Endothelial cell of umbilical vein (primary cell): ENCODE measurements at regions not wholly inside any gene's neighbourhood (a gene's known extent, or its start where the extent isn't known, plus 50 kb on each side); places are given as distances from the start of the nearest gene placed in this dataset.

Source experiments
- EZH2 ChIP-seq: IDR thresholded peaks from 2 replicates; pipeline ENCODE4 v1.6.1; 2012; ENCODE audit warnings: borderline replicate concordance, low read depth, mild to moderate bottlenecking, moderate library complexity, low read length, inconsistent platforms; ENCODE audit not compliant: severe bottlenecking
- FOS ChIP-seq: IDR thresholded peaks from 2 replicates; pipeline ENCODE4 v1.6.1; 2011; ENCODE audit warnings: mild to moderate bottlenecking, low read length, moderate library complexity, borderline replicate concordance; ENCODE audit not compliant: insufficient read depth
- GATA2 ChIP-seq: IDR thresholded peaks from 2 replicates; pipeline ENCODE4 v1.7.0; 2011; ENCODE audit warnings: low read depth, mild to moderate bottlenecking, moderate library complexity, mixed read lengths, low read length; ENCODE audit not compliant: insufficient read length, insufficient read depth
- JUN ChIP-seq: IDR thresholded peaks from 2 replicates; pipeline ENCODE4 v1.6.1; 2011; ENCODE audit warnings: borderline replicate concordance, low read depth; ENCODE audit not compliant: insufficient read length, insufficient read depth
- MYC ChIP-seq: IDR thresholded peaks from one replicate; pipeline ENCODE4 v1.6.1; 2011; ENCODE audit warnings: mild to moderate bottlenecking, low read depth, low read length
- POLR2A ChIP-seq: IDR thresholded peaks from 2 replicates; pipeline ENCODE4 v1.6.1; 2012; ENCODE audit warnings: low read depth, mild to moderate bottlenecking, control low read depth, low read length
- POLR2AphosphoS5 ChIP-seq: IDR thresholded peaks from 2 replicates; pipeline ENCODE4 v1.6.1; 2012; ENCODE audit warnings: low read depth, mild to moderate bottlenecking, control low read depth, low read length, moderate library complexity; ENCODE audit not compliant: insufficient read depth
- TF ChIP-seq, protein P1 (sequence below), 2 donors: IDR thresholded peaks; 1 replicate in 1 of 2; 2 replicates in 1 of 2; pipeline ENCODE4 v1.5.1; 2011; ENCODE audit warnings: low read length in 2 of 2, mild to moderate bottlenecking in 2 of 2, moderate library complexity in 2 of 2, control low read depth in 1 of 2, inconsistent platforms in 1 of 2, low read depth in 1 of 2; ENCODE audit not compliant: insufficient read depth in 1 of 2; ENCODE audit errors: extremely low read depth in 1 of 2
- TF ChIP-seq, protein P2 (sequence below): IDR thresholded peaks from 2 replicates; pipeline ENCODE4 v1.6.1; 2011; ENCODE audit not compliant: insufficient read depth, insufficient read length

DNA sequence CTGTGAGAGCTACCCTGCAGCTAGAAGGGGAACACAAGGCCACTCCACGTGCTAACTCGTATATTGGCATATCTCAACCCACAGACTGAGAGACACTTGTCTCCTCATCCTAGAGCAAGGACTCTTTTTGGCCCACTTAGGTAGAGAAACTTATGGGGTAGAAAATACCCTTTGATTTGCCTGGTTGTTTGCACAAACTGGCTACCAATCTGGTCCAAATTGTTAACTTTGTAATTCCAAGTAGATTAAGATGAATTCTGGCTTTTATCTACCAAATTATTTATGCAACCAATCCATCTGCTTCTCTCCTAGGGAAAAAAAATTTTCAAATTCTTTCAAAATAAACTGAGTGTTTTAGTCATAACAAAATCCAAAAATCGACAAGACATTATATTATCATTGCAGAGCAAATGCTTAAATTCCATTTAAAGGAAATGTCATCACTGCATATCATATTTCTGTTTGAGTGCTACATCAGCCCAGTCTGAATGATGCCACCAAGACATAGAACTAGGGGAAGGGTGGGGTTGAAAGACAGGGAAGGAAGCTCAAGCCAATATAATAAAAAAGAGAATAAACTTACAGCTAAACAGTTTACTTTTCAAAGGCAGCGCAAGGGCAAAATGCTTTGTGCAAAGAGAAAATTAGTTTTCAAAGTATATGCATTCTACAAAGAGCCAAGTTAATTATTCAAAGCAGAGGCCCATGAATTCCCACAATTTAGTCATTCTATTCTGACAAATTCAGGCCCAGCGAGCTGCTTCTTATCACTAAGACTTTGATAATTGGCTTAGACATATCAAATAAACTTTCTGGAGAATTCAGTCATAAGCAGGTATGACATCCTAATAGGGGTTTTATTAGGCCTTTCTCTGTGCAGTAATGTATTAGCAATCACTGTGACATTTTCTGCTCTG lies 198.0 kb downstream of the CAAP1 start:
- TF ChIP-seq EZH2: no peak
- no peak for TF ChIP-seq POLR2A
- TF ChIP-seq, protein P1, sequence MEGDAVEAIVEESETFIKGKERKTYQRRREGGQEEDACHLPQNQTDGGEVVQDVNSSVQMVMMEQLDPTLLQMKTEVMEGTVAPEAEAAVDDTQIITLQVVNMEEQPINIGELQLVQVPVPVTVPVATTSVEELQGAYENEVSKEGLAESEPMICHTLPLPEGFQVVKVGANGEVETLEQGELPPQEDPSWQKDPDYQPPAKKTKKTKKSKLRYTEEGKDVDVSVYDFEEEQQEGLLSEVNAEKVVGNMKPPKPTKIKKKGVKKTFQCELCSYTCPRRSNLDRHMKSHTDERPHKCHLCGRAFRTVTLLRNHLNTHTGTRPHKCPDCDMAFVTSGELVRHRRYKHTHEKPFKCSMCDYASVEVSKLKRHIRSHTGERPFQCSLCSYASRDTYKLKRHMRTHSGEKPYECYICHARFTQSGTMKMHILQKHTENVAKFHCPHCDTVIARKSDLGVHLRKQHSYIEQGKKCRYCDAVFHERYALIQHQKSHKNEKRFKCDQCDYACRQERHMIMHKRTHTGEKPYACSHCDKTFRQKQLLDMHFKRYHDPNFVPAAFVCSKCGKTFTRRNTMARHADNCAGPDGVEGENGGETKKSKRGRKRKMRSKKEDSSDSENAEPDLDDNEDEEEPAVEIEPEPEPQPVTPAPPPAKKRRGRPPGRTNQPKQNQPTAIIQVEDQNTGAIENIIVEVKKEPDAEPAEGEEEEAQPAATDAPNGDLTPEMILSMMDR (IDR thresholded peaks at IDR 0.05; ENCODE audit: extremely low read depth in 1 of 2, insufficient read depth in 1 of 2, low read depth in 1 of 2, low read length in 2 of 2): no peak
- TF ChIP-seq FOS: no peak
- TF ChIP-seq POLR2AphosphoS5: no peak
- no peak for TF ChIP-seq JUN
- TF ChIP-seq MYC: no peak
- TF ChIP-seq, protein P2, sequence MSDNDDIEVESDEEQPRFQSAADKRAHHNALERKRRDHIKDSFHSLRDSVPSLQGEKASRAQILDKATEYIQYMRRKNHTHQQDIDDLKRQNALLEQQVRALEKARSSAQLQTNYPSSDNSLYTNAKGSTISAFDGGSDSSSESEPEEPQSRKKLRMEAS: no peak
- TF ChIP-seq GATA2: no peak
